Activated CD4-positive, alpha-beta T cell treated with anti-CD3 and anti-CD28 coated beads for 36 hours (primary cell): ENCODE measurements at regions not wholly inside any gene's neighbourhood (a gene's known extent, or its start where the extent isn't known, plus 50 kb on each side); places are given as distances from the start of the nearest gene placed in this dataset.
"Not testable (repeated sequence)": the region's sequence is repeated elsewhere in the genome, so short reads cannot be mapped to it uniquely, and the experiment has no call there.

Experiments
- ATAC-seq: fragments of 200-7000 bp; cut with Tn5 transposase; one replicate; pipeline ENCODE4 v1.10.0; 2021; ENCODE audit warnings: mild to moderate bottlenecking, moderate library complexity
- CTCF ChIA-PET: fragments of 350-600 bp; sonication (Branson Sonifier 250); formaldehyde crosslinking; loops from one replicate; lab custom pipeline; 2021; ENCODE audit warnings: antibody characterized with exemption; lab: Charles Lee
- POLR2A ChIA-PET: fragments of 350-600 bp; sonication (Branson Sonifier 250); formaldehyde crosslinking; loops from one replicate; lab custom pipeline; 2021; ENCODE audit warnings: antibody characterized with exemption, inconsistent platforms; lab: Charles Lee
- DNase-seq: peaks from one replicate; pipeline ENCODE4 v3.0.0-alpha.2; 2020
- H3K27ac Mint-ChIP-seq: one replicate; pipeline ENCODE4 v1.8.0; 2021; ENCODE audit warnings: mixed read lengths
- H3K27me3 Mint-ChIP-seq: one replicate; pipeline ENCODE4 v1.8.0; 2021; ENCODE audit warnings: mixed read lengths
- H3K36me3 Mint-ChIP-seq: one replicate; pipeline ENCODE4 v1.8.0; 2021; ENCODE audit warnings: low read depth, mixed read lengths
- H3K4me1 Mint-ChIP-seq: one replicate; pipeline ENCODE4 v1.8.0; 2021; ENCODE audit warnings: mixed read lengths
- H3K4me3 Mint-ChIP-seq: one replicate; pipeline ENCODE4 v1.8.0; 2021; ENCODE audit warnings: mild to moderate bottlenecking, moderate library complexity, mixed read lengths
- H3K9me3 Mint-ChIP-seq: one replicate; pipeline ENCODE4 v1.8.0; 2021; ENCODE audit warnings: low read depth, mixed read lengths
- intact Hi-C, 2 experiments: fragments of 100-400 bp; cut with DNase I in 1 of 2; cut with micrococcal nuclease in 1 of 2; formaldehyde crosslinking; loops; one replicate each; pipeline versions ENCODE4 v1.14.2 to v1.15.1; 2022 to 2024; cut with DNase I, micrococcal nuclease

DNA sequence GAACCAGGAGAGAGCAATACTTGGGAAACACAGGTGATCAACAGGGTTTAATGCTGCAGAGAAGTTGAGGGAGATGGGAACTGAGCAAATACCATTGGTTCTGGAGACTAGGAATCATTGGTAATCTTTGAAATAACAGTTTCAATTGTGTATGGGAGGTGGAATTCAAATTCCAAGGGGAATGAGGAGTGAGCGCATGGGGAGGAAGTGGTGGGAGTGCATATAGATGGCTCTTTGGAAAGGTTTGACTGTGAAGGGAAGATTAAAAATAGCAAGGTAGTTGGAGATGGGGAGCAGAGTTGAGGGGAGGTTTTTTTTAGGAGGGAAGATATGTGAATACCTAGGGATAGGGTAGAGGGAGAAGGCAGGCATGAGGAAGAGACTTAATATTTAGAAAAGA is 51.1 kb upstream of the ROPN1 start:
- POLR2A ChIA-PET: no interaction called here
- H3K27me3 Mint-ChIP-seq: peaks cover 14% of the 10 kb centered on the region
- no peaks in the 10 kb centered on the region for H3K9me3 Mint-ChIP-seq
- DNase-seq (no peak), ATAC-seq (no peak)
- H3K4me3 Mint-ChIP-seq: no peak overlapping the region
- CTCF ChIA-PET: no interaction called here
- H3K27ac Mint-ChIP-seq: no peak overlapping the region
- H3K36me3 Mint-ChIP-seq: no peaks in the 10 kb centered on the region
- intact Hi-C loops: no loop called here
- H3K4me1 Mint-ChIP-seq: no peaks in the 10 kb centered on the region

DNA sequence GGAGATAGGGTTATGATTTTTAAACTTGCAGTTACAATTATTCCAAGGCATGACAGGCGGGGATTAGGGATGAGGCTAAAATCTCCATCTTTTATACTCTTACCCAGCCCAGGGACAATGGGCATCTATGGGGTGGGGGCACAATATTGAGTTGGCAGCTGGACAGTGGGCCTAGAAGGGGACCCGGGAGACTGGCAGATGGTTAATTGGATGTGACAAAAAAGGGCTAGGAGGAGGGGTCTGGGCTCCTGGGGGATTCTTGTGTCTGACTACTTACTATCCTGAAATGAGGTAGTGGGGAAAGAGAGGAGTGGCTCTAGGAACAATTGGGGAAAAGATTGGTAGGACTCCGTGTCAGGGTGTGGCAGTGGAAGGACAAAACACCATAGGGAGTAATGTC is 53.0 kb upstream of the ROPN1 start:
- Mint-ChIP-seq H3K4me3 (no peak overlapping the region), H3K27me3 (peaks cover 21% of the 10 kb centered on the region), H3K9me3 (no peaks in the 10 kb centered on the region), H3K27ac (no peak overlapping the region), H3K4me1 (no peaks in the 10 kb centered on the region), H3K36me3 (no peaks in the 10 kb centered on the region)
- CTCF ChIA-PET: no interaction called here
- POLR2A ChIA-PET: no interaction called here
- ATAC-seq (no peak), DNase-seq (no peak)
- intact Hi-C loops: no loop called here

DNA sequence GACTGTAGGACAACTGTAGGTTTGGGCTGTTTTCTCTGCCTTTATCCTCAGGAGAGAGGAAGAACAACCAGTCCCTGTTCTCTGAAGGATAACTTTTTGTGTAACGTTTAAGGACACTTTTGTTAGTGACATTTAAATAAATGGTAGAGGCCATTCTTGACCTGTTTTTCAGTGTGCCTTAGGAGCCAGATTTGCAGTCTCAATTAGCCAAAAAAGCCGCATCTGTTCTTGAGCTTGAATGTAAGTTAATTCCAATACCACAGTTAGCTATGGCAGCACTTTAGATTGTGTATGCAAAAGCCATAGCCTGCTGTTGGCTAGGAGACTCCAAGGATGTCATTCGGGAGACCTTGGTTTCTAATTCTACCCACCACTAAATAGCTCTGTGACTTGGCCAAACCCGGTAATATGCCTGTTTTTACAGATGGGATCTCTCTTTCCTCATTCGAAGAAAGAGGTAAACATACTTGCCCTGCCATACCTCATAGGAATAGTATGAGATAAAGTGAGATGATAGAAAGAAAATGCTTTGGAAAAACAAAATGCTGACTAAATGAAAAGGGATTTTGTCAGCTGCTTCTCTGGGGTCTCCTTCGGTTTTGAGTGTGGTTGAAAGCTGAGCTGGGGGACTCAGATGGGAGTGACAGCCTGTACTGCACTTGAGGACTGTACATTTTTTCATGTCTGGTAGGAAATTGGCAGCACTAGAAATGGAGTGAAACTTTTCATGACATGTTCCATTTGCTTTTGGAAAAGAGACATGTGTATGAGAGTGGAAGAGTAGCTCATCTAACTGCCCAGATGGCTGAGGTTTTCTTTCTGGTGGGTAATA is 57.3 kb upstream of the ROPN1 start:
- H3K27ac Mint-ChIP-seq: no peak overlapping the region
- no peaks in the 10 kb centered on the region for H3K9me3 Mint-ChIP-seq
- ATAC-seq (no peak), DNase-seq (no peak)
- ChIA-PET POLR2A (no interaction called here), CTCF (interaction anchor here (0.7 to 1.6 kb wide), 2 partner anchors 16 to 25 kb away, joined by 3 to 5 read pairs; partner anchors contain the start of gene KALRN)
- H3K36me3 Mint-ChIP-seq: no peaks in the 10 kb centered on the region
- no peaks in the 10 kb centered on the region for H3K4me1 Mint-ChIP-seq
- intact Hi-C loops: no loop called here
- H3K4me3 Mint-ChIP-seq: no peak overlapping the region
- peaks cover 30% of the 10 kb centered on the region for H3K27me3 Mint-ChIP-seq

DNA sequence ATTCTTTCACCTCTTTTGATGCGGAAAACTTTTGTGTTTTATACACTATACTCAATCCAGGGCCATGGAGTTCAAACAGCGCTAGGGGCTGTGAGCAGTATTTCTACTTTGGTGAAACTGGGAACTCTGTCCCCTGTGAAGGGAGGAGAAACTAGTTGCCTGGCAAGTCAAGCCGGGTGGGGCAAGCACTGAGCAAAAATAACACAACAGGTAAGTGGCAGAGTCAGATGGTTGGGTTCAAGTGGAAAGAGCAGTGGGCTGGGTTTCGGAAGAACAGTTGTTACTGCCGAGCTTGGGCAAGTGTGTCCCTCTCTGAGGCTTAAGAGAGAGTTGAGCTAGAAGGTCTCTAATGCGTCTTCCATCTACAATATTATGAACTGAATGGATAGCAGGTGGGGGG is 59.7 kb upstream of the ROPN1 start:
- Mint-ChIP-seq H3K36me3 (no peaks in the 10 kb centered on the region), H3K9me3 (no peaks in the 10 kb centered on the region), H3K27ac (no peak overlapping the region), H3K4me3 (no peak overlapping the region), H3K4me1 (no peaks in the 10 kb centered on the region), H3K27me3 (peaks cover 20% of the 10 kb centered on the region)
- ATAC-seq (no peak), DNase-seq (no peak)
- intact Hi-C loops: no loop called here
- CTCF ChIA-PET: interaction anchor here (0.6 to 0.8 kb wide), 2 partner anchors 21 to 25 kb away, joined by 3 read pairs; no protein-coding TSS in a partner anchor
- POLR2A ChIA-PET: no interaction called here

- intact Hi-C loops: no loop called here
- no peaks in the 10 kb centered on the region for H3K4me1 Mint-ChIP-seq
- ChIA-PET CTCF (interaction anchor here (1.2 kb wide), 1 partner anchor 203 kb away, joined by 3 read pairs; no protein-coding TSS in a partner anchor), POLR2A (no interaction called here)
- H3K27me3 Mint-ChIP-seq: peaks cover 34% of the 10 kb centered on the region
- no peaks in the 10 kb centered on the region for H3K9me3 Mint-ChIP-seq
- no peak overlapping the region for H3K27ac Mint-ChIP-seq
- DNase-seq (no peak), ATAC-seq (no peak)
- no peak overlapping the region for H3K4me3 Mint-ChIP-seq
- no peaks in the 10 kb centered on the region for H3K36me3 Mint-ChIP-seq
Observed at GRCh38 chr3:124053871-124054270, 61.9 kb upstream of the ROPN1 start.

DNA sequence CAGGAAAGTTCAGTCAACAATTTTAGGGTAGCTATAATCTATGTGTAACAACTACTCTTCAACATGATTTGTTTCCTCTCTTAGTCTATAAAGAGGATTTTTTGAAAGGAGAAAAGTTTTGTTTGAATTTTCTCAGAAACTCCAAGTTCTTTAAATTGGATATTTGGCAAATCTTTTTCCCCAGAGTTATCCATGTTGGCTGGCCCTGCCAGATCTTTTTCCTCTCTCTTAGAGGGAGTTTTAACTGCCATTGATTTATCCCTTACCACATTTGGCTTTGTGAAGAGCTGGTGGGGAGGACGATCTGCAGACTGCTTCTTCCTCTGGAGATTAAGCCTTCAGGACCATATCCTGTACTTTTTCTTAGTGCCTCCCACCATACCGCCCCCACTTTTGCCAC is 64.9 kb upstream of the ROPN1 start:
- Mint-ChIP-seq H3K27me3 (peaks cover 24% of the 10 kb centered on the region), H3K27ac (no peak overlapping the region), H3K4me1 (no peaks in the 10 kb centered on the region), H3K36me3 (no peaks in the 10 kb centered on the region), H3K4me3 (no peak overlapping the region), H3K9me3 (no peaks in the 10 kb centered on the region)
- POLR2A ChIA-PET: no interaction called here
- DNase-seq (no peak), ATAC-seq (no peak)
- CTCF ChIA-PET: interaction anchor here (1.8 kb wide), 1 partner anchor 24 kb away, joined by 5 read pairs; no protein-coding TSS in a partner anchor
- intact Hi-C loops: no loop called here

- Mint-ChIP-seq H3K27ac (no peak overlapping the region), H3K4me1 (no peaks in the 10 kb centered on the region), H3K27me3 (peaks cover 23% of the 10 kb centered on the region), H3K36me3 (no peaks in the 10 kb centered on the region), H3K9me3 (no peaks in the 10 kb centered on the region), H3K4me3 (no peak overlapping the region)
- ChIA-PET CTCF (interaction anchor here (1.8 kb wide), 1 partner anchor 25 kb away, joined by 5 read pairs; no protein-coding TSS in a partner anchor), POLR2A (no interaction called here)
- DNase-seq (no peak), ATAC-seq (no peak)
- intact Hi-C loops: no loop called here
Observed at GRCh38 chr3:124057420-124057819, 65.5 kb upstream of the ROPN1 start.

GRCh38 chr3:124059580-124059979 is 67.7 kb upstream of the ROPN1 start:
- ATAC-seq (no peak), DNase-seq (no peak)
- Mint-ChIP-seq H3K27ac (no peak overlapping the region), H3K4me1 (no peaks in the 10 kb centered on the region), H3K9me3 (no peaks in the 10 kb centered on the region), H3K27me3 (peaks cover 20% of the 10 kb centered on the region), H3K36me3 (no peaks in the 10 kb centered on the region), H3K4me3 (no peak overlapping the region)
- intact Hi-C loops: no loop called here
- ChIA-PET POLR2A (no interaction called here), CTCF (no interaction called here)

- CTCF ChIA-PET: interaction anchor here (1.3 to 1.4 kb wide), 2 partner anchors 14 to 31 kb away, joined by 3 to 6 read pairs; partner anchors contain the start of gene KALRN
- Mint-ChIP-seq H3K9me3 (no peaks in the 10 kb centered on the region), H3K27me3 (peaks cover 11% of the 10 kb centered on the region), H3K27ac (no peak overlapping the region), H3K4me1 (no peaks in the 10 kb centered on the region), H3K4me3 (no peak overlapping the region), H3K36me3 (no peaks in the 10 kb centered on the region)
- POLR2A ChIA-PET: no interaction called here
- no peak for DNase-seq
- ATAC-seq: no peak
- intact Hi-C loops: no loop called here
Observed at GRCh38 chr3:124063197-124063909, 71.4 kb upstream of the ROPN1 start.

DNA sequence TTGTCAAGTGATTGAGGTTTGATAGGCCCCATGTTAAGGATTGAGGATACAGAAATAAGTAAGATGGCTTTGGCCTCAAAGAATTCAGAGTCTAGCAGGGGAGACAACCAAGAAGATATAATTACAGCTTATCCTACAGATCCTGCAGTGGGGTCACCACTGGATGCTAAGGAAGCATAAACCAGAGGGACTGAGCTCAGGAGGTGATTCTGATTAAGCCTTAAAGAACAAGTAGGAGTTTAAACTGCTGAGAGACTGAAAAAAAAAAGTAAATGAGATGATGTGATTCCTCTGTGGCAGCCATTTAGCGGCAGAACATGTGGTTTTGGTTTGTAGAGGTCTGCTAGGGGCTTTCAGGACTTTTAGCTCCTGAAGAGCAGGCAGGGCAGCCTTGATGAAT is 72.1 kb upstream of the ROPN1 start:
- ChIA-PET POLR2A (no interaction called here), CTCF (interaction anchor here (1.3 to 1.4 kb wide), 2 partner anchors 13 to 31 kb away, joined by 3 to 6 read pairs; partner anchors contain the start of gene KALRN)
- intact Hi-C loops: no loop called here
- H3K27me3 Mint-ChIP-seq: peaks cover 7% of the 10 kb centered on the region
- no peak overlapping the region for H3K4me3 Mint-ChIP-seq
- H3K36me3 Mint-ChIP-seq: no peaks in the 10 kb centered on the region
- no peak overlapping the region for H3K27ac Mint-ChIP-seq
- no peak for ATAC-seq
- no peaks in the 10 kb centered on the region for H3K4me1 Mint-ChIP-seq
- no peak for DNase-seq
- no peaks in the 10 kb centered on the region for H3K9me3 Mint-ChIP-seq

GRCh38 chr3:124066543-124066942 is 74.6 kb upstream of the ROPN1 start:
- DNase-seq, ATAC-seq, H3K4me3 Mint-ChIP-seq, H3K4me1 Mint-ChIP-seq, H3K9me3 Mint-ChIP-seq, H3K27ac Mint-ChIP-seq, intact Hi-C loops, H3K36me3 Mint-ChIP-seq, POLR2A ChIA-PET: not testable (repeated sequence)
- H3K27me3 Mint-ChIP-seq: peaks cover 11% of the 10 kb centered on the region
- CTCF ChIA-PET: interaction anchor here (1.3 kb wide), 1 partner anchor 10 kb away, joined by 6 read pairs; no protein-coding TSS in a partner anchor
